OCI-LY7 (cell line): ENCODE measurements at regions not wholly inside any gene's neighbourhood (a gene's known extent, or its start where the extent isn't known, plus 50 kb on each side); places are given as distances from the start of the nearest gene placed in this dataset.

ENCODE experiments used
- BruUV-seq: library from RNA; stranded (reverse); fragments of 400-500 nt; replicated peaks from 2 replicates; lab custom pipeline; 2021; lab: Mats Ljungman, UMichigan
- CTCF ChIA-PET: fragments of 300-600 bp; sonication (Branson Sonifier 250); formaldehyde crosslinking; loops from one replicate; lab custom pipeline; 2022; ENCODE audit warnings: antibody characterized with exemption; ENCODE audit not compliant: unreplicated experiment; lab: Charles Lee
- POLR2A ChIA-PET: fragments of 300-600 bp; sonication (Branson Sonifier 250); formaldehyde crosslinking; loops from one replicate; lab custom pipeline; 2022; ENCODE audit warnings: antibody characterized with exemption; lab: Charles Lee
- DNase-seq: peaks from one replicate; pipeline ENCODE4 v3.0.0-alpha.2; 2015; ENCODE audit warnings: low spot score
- H2AFZ ChIP-seq: fragments of 200-600 bp; sonication (generic), shearing (Covaris generic); 2 replicates; pipeline ENCODE4 v1.6.1; 2014; ENCODE audit warnings: mild to moderate bottlenecking, antibody characterized with exemption, low read length, moderate library complexity
- H3K27ac ChIP-seq: fragments of 200-600 bp; sonication (generic); 2 replicates; pipeline ENCODE4 v1.5.1; 2014; ENCODE audit warnings: mixed run types, low read depth, mild to moderate bottlenecking, moderate library complexity, low read length, inconsistent platforms; ENCODE audit not compliant: poor library complexity, severe bottlenecking
- H3K36me3 ChIP-seq: fragments of 200-600 bp; sonication (generic); 2 replicates; pipeline ENCODE4 v1.6.1; 2014; ENCODE audit warnings: mild to moderate bottlenecking, antibody characterized with exemption, low read length, moderate library complexity, mixed read lengths; ENCODE audit not compliant: insufficient read depth
- H3K4me1 ChIP-seq: fragments of 200-600 bp; sonication (generic); 2 replicates; pipeline ENCODE4 v1.5.1; 2014; ENCODE audit warnings: mild to moderate bottlenecking, low read length; ENCODE audit not compliant: insufficient read depth, poor library complexity, severe bottlenecking
- H3K4me2 ChIP-seq: fragments of 200-600 bp; sonication (generic); 2 replicates; pipeline ENCODE4 v1.6.1; 2014; ENCODE audit warnings: mild to moderate bottlenecking, low read length
- H3K4me3 ChIP-seq: fragments of 200-600 bp; sonication (generic); 2 replicates; pipeline ENCODE4 v1.5.1; 2014; ENCODE audit warnings: mild to moderate bottlenecking, low read depth, low read length; ENCODE audit not compliant: poor library complexity, severe bottlenecking
- H3K79me2 ChIP-seq: fragments of 200-600 bp; sonication (generic); 2 replicates; pipeline ENCODE4 v1.6.1; 2016; ENCODE audit warnings: low read depth, mild to moderate bottlenecking, low read length, moderate library complexity, mixed read lengths; ENCODE audit not compliant: insufficient read depth
- H3K9me2 ChIP-seq: fragments of 200-600 bp; sonication (generic); 2 replicates; pipeline ENCODE4 v1.6.1; 2016; ENCODE audit warnings: mild to moderate bottlenecking, low read length, mixed read lengths; ENCODE audit not compliant: insufficient read depth
- H3K9me3 ChIP-seq: fragments of 200-600 bp; sonication (generic); 2 replicates; pipeline ENCODE4 v1.6.1; 2014; ENCODE audit warnings: mild to moderate bottlenecking, mixed run types, low read length, mixed read lengths
- H4K20me1 ChIP-seq: fragments of 200-600 bp; sonication (generic); 2 replicates; pipeline ENCODE4 v1.6.1; 2014; ENCODE audit warnings: mild to moderate bottlenecking, antibody characterized with exemption, low read length, moderate library complexity, mixed read lengths; ENCODE audit not compliant: insufficient read depth
- EZH2phosphoT487 ChIP-seq: fragments of 200-600 bp; sonication (generic); IDR thresholded peaks from 2 replicates; pipeline ENCODE4 v1.6.1; 2018; ENCODE audit warnings: low read depth, borderline replicate concordance, mild to moderate bottlenecking, mixed run types, antibody characterized with exemption, low read length, moderate library complexity, mixed read lengths
- intact Hi-C: fragments of 100-400 bp; cut with micrococcal nuclease; formaldehyde crosslinking; loops from one replicate; pipeline ENCODE4 v1.10.0; 2022; ENCODE audit not compliant: unreplicated experiment
- TF ChIP-seq, protein P1 (sequence below): fragments of 200-600 bp; sonication (generic); conservative IDR thresholded peaks from 2 replicates; pipeline ENCODE4 v1.5.1; 2014; ENCODE audit warnings: mild to moderate bottlenecking, antibody characterized with exemption, low read length, moderate library complexity, mixed read lengths

DNA sequence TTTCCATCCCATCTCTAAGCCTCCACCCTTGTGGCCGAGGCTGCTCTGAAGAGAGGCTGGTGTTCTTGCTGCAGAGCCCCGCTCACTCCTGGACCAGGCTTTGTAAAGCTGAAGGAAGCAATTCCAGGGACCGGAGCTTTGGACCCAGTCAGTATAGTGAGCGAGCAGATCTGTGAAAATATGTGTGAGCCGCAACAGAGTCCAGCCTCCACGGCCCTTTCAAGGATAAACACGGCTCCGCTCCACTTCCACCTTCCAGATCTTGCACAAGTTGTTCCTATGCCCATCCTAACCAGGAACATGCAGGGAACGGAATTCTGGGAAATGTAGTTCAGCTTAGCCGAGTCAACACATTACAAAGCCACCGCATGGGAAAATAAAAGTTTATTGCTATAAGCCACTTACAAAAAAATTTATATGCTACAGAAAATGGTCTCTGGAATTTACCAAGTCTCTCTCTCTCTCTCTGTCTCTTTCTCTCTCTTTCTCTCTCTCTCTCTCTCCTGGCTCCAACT lies 151.7 kb upstream of the ZNF521 start:
- CTCF ChIA-PET = no interaction called here
- no peak overlapping the region; the same call in 1 of the 2 replicates for H3K4me2 ChIP-seq

DNA sequence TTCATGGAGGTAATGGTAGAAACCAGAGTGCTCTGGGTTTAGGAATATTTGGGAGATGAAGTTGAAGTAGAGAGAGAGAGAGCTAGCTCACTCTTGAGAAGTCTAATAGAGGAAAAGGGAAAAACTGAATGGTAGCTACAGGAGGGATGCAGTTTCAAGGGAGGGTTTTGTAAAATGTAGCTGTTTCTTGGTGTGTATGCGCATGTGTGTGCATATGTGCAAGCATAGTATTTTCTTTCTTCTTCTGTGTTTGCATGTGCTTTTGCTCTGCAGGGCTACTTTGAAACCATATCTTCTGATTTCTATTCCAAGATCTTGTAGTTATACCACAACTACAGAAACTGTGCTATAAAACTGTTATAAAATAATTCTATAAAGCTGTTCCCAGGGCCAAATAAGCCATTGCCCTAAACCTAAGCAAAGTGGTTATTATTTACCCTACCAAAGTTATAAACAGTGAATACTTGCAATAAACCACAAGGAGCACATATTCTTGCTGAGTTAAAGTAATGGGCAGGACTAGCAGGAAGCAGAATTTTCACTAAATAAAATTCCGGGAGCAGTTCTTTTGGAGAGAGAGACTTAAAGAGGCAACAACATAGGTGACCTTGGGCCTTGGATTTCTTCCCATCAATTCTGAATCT lies 145.3 kb upstream of the ZNF521 start:
- no peak for DNase-seq
- H3K27ac ChIP-seq = no peak overlapping the region
- no TSS peak for BruUV-seq
- H3K79me2 ChIP-seq = no peaks in the 10 kb centered on the region
- no peak overlapping the region for H3K4me2 ChIP-seq
- intact Hi-C loops = loop anchor here (10.0 kb wide), 1 partner anchor 132 kb away; no protein-coding TSS in a partner anchor
- no peaks in the 10 kb centered on the region for H4K20me1 ChIP-seq
- no peaks in the 10 kb centered on the region for H3K4me1 ChIP-seq
- H3K4me3 ChIP-seq = no peak overlapping the region
- TF ChIP-seq EZH2phosphoT487 = no peak
- TF ChIP-seq, protein P1, sequence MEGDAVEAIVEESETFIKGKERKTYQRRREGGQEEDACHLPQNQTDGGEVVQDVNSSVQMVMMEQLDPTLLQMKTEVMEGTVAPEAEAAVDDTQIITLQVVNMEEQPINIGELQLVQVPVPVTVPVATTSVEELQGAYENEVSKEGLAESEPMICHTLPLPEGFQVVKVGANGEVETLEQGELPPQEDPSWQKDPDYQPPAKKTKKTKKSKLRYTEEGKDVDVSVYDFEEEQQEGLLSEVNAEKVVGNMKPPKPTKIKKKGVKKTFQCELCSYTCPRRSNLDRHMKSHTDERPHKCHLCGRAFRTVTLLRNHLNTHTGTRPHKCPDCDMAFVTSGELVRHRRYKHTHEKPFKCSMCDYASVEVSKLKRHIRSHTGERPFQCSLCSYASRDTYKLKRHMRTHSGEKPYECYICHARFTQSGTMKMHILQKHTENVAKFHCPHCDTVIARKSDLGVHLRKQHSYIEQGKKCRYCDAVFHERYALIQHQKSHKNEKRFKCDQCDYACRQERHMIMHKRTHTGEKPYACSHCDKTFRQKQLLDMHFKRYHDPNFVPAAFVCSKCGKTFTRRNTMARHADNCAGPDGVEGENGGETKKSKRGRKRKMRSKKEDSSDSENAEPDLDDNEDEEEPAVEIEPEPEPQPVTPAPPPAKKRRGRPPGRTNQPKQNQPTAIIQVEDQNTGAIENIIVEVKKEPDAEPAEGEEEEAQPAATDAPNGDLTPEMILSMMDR = no peak
- H3K9me3 ChIP-seq = no peaks in the 10 kb centered on the region
- POLR2A ChIA-PET = no interaction called here
- no peaks in the 10 kb centered on the region for H3K9me2 ChIP-seq
- H3K36me3 ChIP-seq = no peaks in the 10 kb centered on the region
- CTCF ChIA-PET = no interaction called here
- no peak overlapping the region for H2AFZ ChIP-seq

More for the DNA sequence above, 151.7 kb upstream of the ZNF521 start:
- Histone ChIP-seq H3K4me3 (no peak overlapping the region), H2AFZ (no peak overlapping the region), H3K36me3 (no peaks in the 10 kb centered on the region), H3K79me2 (no peaks in the 10 kb centered on the region), H3K27ac (no peak overlapping the region), H3K9me2 (no peaks in the 10 kb centered on the region), H3K9me3 (no peaks in the 10 kb centered on the region), H3K4me1 (no peaks in the 10 kb centered on the region), H4K20me1 (no peaks in the 10 kb centered on the region)
- POLR2A ChIA-PET = interaction anchor here (0.5 to 0.6 kb wide), 3 partner anchors 13 to 325 kb away, joined by 3 read pairs; no protein-coding TSS in a partner anchor
- DNase-seq = no peak
- no peak for TF ChIP-seq EZH2phosphoT487
- TF ChIP-seq, protein P1 = no peak
- intact Hi-C loops = no loop called here
- no TSS peak for BruUV-seq

DNA sequence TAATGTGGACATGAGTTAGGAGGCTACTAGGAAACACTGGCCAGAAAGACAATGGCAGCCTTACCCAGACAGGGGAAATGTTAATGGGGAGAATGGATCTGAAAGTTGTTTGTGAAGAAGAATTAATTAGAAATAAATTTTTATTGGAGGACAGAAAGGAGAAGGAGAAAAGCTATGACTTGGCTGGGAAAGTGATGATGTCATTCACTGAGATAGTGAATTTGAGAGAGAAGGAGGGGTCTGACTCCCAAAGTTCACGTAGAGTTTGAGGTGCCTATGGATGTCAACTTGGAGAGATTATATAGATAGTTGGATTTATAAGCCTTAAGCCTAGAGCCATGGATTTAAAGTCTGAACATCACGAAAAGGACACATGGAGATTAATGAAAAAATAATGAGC lies 144.6 kb upstream of the ZNF521 start:
- H3K36me3 ChIP-seq = no peaks in the 10 kb centered on the region
- no peak overlapping the region for H2AFZ ChIP-seq
- H3K4me3 ChIP-seq = no peak overlapping the region
- BruUV-seq = no TSS peak
- H4K20me1 ChIP-seq = no peaks in the 10 kb centered on the region
- DNase-seq = no peak
- no peaks in the 10 kb centered on the region for H3K9me3 ChIP-seq
- H3K27ac ChIP-seq = no peak overlapping the region
- H3K4me1 ChIP-seq = no peaks in the 10 kb centered on the region
- ChIA-PET CTCF (no interaction called here), POLR2A (interaction anchor here (0.5 to 0.6 kb wide), 2 partner anchors 523 to 727 kb away, joined by 3 read pairs; no protein-coding TSS in a partner anchor)
- intact Hi-C loops = loop anchor here (10.0 kb wide), 1 partner anchor 132 kb away; no protein-coding TSS in a partner anchor
- TF ChIP-seq, protein P1 = no peak
- TF ChIP-seq EZH2phosphoT487 = no peak
- no peaks in the 10 kb centered on the region for H3K79me2 ChIP-seq
- no peaks in the 10 kb centered on the region for H3K9me2 ChIP-seq
- no peak overlapping the region for H3K4me2 ChIP-seq
